Lower leg skin (tissue), 4 donors: ENCODE measurements at regions not wholly inside any gene's neighbourhood (a gene's known extent, or its start where the extent isn't known, plus 50 kb on each side); places are given as distances from the start of the nearest gene placed in this dataset.

Experiments used
- DNase-seq, 2 donors: peaks; one replicate each; pipeline ENCODE4 v3.0.0-alpha.2; 2019; ENCODE audit warnings: low spot score in 2 of 2
- H3K4me3 ChIP-seq: fragments of 200-600 bp; sonication (generic); 2 replicates; pipeline ENCODE4 v1.5.1; 2017; ENCODE audit warnings: mild to moderate bottlenecking, low read depth; ENCODE audit not compliant: poor library complexity, severe bottlenecking
- POLR2A ChIP-seq, 2 donors: fragments of 450-650 bp; IDR thresholded peaks; one replicate each; pipeline ENCODE4 v1.6.1; 2016 to 2017; ENCODE audit warnings: antibody characterized with exemption in 2 of 2, mild to moderate bottlenecking in 1 of 2, moderate library complexity in 1 of 2
- WGBS, 2 donors: methylation state at CpG; one replicate each; pipeline ENCODE4 v1.1.5; 2018; 5-methylcytosine and 5-hydroxymethylcytosine counted together
- intact Hi-C: fragments of 100-400 bp; cut with DNase I; formaldehyde crosslinking; loops from one replicate; pipeline ENCODE4 v1.15.0; 2023; ENCODE audit warnings: low total_unique reads
- TF ChIP-seq, protein P1 (sequence below), 3 donors: fragments of 450-650 bp; IDR thresholded peaks; one replicate each; pipeline ENCODE4 v1.5.1; 2016; ENCODE audit warnings: antibody characterized with exemption in 3 of 3, mild to moderate bottlenecking in 3 of 3, moderate library complexity in 2 of 3

DNA sequence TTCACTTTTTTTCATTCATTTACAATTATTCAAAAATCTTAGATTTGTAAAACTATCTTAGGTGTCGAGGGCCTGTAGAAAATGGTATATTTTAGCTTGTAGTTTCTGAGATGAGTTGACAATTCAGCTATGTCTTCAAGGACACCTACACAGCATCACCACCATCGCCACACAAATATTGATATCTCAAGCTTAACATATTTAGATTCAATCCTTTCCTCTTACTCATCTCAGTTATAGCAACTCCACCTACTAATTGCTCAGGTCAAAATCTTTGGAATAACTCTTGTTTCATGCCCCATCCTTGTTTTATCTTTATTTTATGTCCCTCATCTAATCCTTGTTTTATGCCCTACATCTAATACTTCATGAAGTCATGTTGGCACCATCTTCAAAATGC, 276.8 kb downstream of the CDH11 start:
- intact Hi-C loops = no loop called here
- H3K4me3 ChIP-seq = no peak overlapping the region
- DNase-seq = no peak
- WGBS, 2 donors = 82 to 91% methylated on average over 2 of the region's 2 CpGs
- TF ChIP-seq, protein P1, sequence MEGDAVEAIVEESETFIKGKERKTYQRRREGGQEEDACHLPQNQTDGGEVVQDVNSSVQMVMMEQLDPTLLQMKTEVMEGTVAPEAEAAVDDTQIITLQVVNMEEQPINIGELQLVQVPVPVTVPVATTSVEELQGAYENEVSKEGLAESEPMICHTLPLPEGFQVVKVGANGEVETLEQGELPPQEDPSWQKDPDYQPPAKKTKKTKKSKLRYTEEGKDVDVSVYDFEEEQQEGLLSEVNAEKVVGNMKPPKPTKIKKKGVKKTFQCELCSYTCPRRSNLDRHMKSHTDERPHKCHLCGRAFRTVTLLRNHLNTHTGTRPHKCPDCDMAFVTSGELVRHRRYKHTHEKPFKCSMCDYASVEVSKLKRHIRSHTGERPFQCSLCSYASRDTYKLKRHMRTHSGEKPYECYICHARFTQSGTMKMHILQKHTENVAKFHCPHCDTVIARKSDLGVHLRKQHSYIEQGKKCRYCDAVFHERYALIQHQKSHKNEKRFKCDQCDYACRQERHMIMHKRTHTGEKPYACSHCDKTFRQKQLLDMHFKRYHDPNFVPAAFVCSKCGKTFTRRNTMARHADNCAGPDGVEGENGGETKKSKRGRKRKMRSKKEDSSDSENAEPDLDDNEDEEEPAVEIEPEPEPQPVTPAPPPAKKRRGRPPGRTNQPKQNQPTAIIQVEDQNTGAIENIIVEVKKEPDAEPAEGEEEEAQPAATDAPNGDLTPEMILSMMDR (IDR thresholded peaks at IDR 0.05) = no peak

DNA sequence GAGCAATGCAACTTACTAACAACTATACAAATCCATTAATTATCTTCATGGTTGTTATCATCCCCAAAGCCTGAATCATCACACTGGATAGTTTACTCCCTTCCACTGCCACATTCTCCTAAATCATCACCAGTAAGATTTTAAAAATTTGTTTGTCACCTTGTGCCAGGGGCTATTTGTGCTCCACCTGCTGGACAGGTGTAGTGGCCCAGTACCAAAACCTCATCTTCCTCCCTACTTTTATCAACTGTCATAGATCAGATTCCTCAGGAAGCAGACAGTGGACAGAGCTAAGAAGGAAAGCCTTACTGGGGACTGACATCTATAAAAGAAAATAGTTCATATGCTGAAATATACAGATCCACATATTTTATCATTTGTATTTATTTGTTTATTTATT, 280.4 kb downstream of the CDH11 start:
- no peak for TF ChIP-seq POLR2A (IDR thresholded peaks at IDR 0.05)
- TF ChIP-seq, protein P1 (IDR thresholded peaks at IDR 0.05) = no peak
- H3K4me3 ChIP-seq = no peak overlapping the region
- intact Hi-C loops = no loop called here
- no peak for DNase-seq

DNA sequence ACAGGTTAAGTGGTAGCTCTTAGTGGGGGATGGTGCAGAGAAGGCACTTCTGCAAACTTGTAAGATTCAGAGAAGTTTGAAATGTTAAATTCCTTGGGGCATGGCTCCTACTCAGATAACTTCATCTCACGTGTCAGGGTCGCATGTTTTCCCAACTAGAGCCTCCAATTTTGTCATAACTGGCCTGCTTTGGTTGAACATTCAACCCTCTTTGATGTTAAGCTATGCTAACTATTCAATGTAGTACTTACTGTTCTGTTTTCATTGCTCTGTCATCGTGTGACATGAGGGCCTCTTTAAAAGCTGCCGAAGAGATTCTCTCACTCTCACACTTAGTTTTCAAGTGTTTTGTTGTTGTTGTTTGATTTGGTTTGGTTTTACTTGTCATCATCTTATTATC, 280.8 kb downstream of the CDH11 start:
- no peak for TF ChIP-seq POLR2A (IDR thresholded peaks at IDR 0.05)
- TF ChIP-seq, protein P1 (IDR thresholded peaks at IDR 0.05) = no peak
- intact Hi-C loops = no loop called here
- 46 to 49% methylated on average over 4 of the region's 4 CpGs for WGBS, 2 donors
- no peak overlapping the region for H3K4me3 ChIP-seq
- DNase-seq = no peak

DNA sequence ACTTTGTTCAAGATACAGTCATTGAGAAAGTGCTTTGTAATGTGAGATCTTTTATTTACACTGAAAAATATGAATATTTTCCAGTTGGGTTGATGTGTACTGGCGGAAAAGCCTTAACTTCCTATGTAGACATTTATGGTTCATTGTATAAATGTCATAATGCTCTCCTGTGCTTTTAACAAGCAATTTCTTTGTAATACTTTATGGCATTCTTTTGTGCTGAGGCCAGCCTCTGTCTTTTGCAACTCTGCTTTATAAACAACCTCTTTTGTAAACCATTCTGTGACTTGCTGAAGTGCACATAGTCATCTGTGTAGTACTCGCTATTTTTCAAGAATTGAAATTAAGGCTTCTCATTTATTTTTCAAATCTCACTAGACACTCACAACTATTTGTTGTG, 291.2 kb downstream of the CDH11 start:
- TF ChIP-seq, protein P1 (IDR thresholded peaks at IDR 0.05) = no peak
- no peak for TF ChIP-seq POLR2A (IDR thresholded peaks at IDR 0.05)
- intact Hi-C loops = no loop called here
- WGBS, 2 donors = 77 to 80% methylated on average over 2 of the region's 2 CpGs
- H3K4me3 ChIP-seq = no peak overlapping the region
- DNase-seq = no peak

DNA sequence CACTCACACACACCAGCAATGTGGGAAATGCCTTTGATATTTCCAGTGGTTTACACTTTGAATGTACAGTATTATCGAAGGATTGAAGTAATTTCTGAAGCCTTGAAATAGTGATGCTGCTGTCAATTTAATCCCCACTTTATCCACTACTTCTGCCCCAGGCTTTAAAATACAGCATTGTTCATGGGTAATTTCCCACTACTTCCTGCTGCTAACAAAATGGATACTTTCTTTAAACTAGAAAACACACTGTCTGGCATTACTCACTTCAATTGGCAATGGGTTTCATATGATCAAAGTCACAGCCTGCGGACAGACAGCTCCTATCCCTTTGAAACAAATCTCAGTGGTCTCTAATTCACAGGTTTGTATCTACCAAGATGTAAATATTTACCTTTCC, 292.2 kb downstream of the CDH11 start:
- TF ChIP-seq, protein P1 (IDR thresholded peaks at IDR 0.05) = no peak
- TF ChIP-seq POLR2A (IDR thresholded peaks at IDR 0.05) = no peak
- WGBS, 2 donors = 80 to 83% methylated on average over 2 of the region's 2 CpGs

DNA sequence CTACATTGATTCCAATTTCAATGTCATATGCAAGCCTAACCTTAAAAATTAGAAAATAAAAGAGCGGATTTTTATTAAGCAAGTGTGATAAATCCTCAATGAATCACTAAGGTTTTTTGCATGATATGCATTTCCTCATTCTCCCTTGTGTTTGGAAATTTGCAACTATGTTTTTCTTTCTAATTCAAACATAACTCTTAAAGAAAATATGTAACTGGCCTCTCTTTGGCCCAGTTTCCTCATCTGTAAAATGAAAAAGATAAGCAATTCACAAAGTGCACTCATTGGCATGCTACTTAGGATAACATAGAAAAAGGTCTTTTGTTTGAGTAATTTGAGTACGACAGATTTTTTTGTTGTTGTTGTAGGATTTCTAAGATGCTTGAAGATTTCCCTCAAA, 295.5 kb downstream of the CDH11 start:
- TF ChIP-seq POLR2A (IDR thresholded peaks at IDR 0.05) = no peak
- TF ChIP-seq, protein P1 (IDR thresholded peaks at IDR 0.05) = no peak
- H3K4me3 ChIP-seq = no peak overlapping the region
- 94 to 97% methylated on average over 2 of the region's 2 CpGs for WGBS, 2 donors
- DNase-seq = no peak
- intact Hi-C loops = no loop called here

More for the DNA sequence above, 292.2 kb downstream of the CDH11 start:
- intact Hi-C loops = no loop called here
- no peak overlapping the region for H3K4me3 ChIP-seq
- DNase-seq = no peak
